Activated B cell treated with CpG ODN at 0.5 μM for 24 hours (primary cell): ENCODE measurements at regions not wholly inside any gene's neighbourhood (a gene's known extent, or its start where the extent isn't known, plus 50 kb on each side); places are given as distances from the start of the nearest gene placed in this dataset.

ENCODE experiments used
- ATAC-seq: fragments of 200-7000 bp; cut with Tn5 transposase; one replicate; pipeline ENCODE4 v1.10.0; 2021; ENCODE audit warnings: low read depth, mild to moderate bottlenecking, moderate library complexity
- CTCF ChIA-PET: fragments of 350-600 bp; sonication (Branson Sonifier 250); formaldehyde crosslinking; loops from one replicate; lab custom pipeline; 2021; ENCODE audit warnings: antibody characterized with exemption; lab: Charles Lee
- POLR2A ChIA-PET: fragments of 350-600 bp; sonication (Branson Sonifier 250); formaldehyde crosslinking; loops from one replicate; lab custom pipeline; 2021; ENCODE audit warnings: antibody characterized with exemption; lab: Charles Lee
- DNase-seq: peaks from one replicate; pipeline ENCODE4 v3.0.0; 2022
- H3K27ac Mint-ChIP-seq: one replicate; pipeline ENCODE4 v1.8.0; 2020; ENCODE audit warnings: mixed read lengths
- H3K27me3 Mint-ChIP-seq: one replicate; pipeline ENCODE4 v1.8.0; 2021; ENCODE audit warnings: mixed read lengths
- H3K36me3 Mint-ChIP-seq: one replicate; pipeline ENCODE4 v1.8.0; 2021; ENCODE audit warnings: low read depth, mixed read lengths
- H3K4me1 Mint-ChIP-seq: one replicate; pipeline ENCODE4 v1.8.0; 2021; ENCODE audit warnings: mixed read lengths
- H3K4me3 Mint-ChIP-seq: one replicate; pipeline ENCODE4 v1.8.0; 2020; ENCODE audit warnings: mild to moderate bottlenecking, mixed read lengths
- H3K9me3 Mint-ChIP-seq: one replicate; pipeline ENCODE4 v1.8.0; 2020; ENCODE audit warnings: mixed read lengths
- CTCF ChIP-seq: fragments of 200-600 bp; IDR thresholded peaks from one replicate; pipeline ENCODE4 v1.8.0; 2022; ENCODE audit warnings: antibody characterized with exemption, mild to moderate bottlenecking
- intact Hi-C: fragments of 100-400 bp; cut with micrococcal nuclease; formaldehyde crosslinking; loops from one replicate; pipeline ENCODE4 v1.15.1; 2024

GRCh38 chr11:10386361-10386760 is 68.7 kb upstream of the AMPD3 start:
- DNase-seq (no peak), ATAC-seq (no peak)
- peaks cover 3% of the 10 kb centered on the region for H3K9me3 Mint-ChIP-seq
- no peak overlapping the region for H3K4me3 Mint-ChIP-seq
- H3K27ac Mint-ChIP-seq = no peak overlapping the region
- no peaks in the 10 kb centered on the region for H3K36me3 Mint-ChIP-seq
- H3K4me1 Mint-ChIP-seq = no peaks in the 10 kb centered on the region
- ChIA-PET CTCF (no interaction called here), POLR2A (no interaction called here)
- TF ChIP-seq CTCF = no peak
- H3K27me3 Mint-ChIP-seq = peaks cover 39% of the 10 kb centered on the region
- intact Hi-C loops = no loop called here

GRCh38 chr11:10386861-10387205 is 68.2 kb upstream of the AMPD3 start:
- Mint-ChIP-seq H3K27ac (no peak overlapping the region), H3K27me3 (peaks cover 36% of the 10 kb centered on the region), H3K9me3 (peaks cover 3% of the 10 kb centered on the region), H3K4me1 (no peaks in the 10 kb centered on the region), H3K4me3 (no peak overlapping the region), H3K36me3 (no peaks in the 10 kb centered on the region)
- ATAC-seq = no peak
- POLR2A ChIA-PET = no interaction called here
- CTCF ChIA-PET = interaction anchor here (1.8 kb wide), 1 partner anchor 19 kb away, joined by 6 read pairs; no protein-coding TSS in a partner anchor
- no peak for TF ChIP-seq CTCF
- intact Hi-C loops = no loop called here
- DNase-seq = no peak

- Mint-ChIP-seq H3K4me3 (no peak overlapping the region), H3K4me1 (no peaks in the 10 kb centered on the region), H3K9me3 (peaks cover 3% of the 10 kb centered on the region), H3K27ac (no peak overlapping the region), H3K36me3 (no peaks in the 10 kb centered on the region), H3K27me3 (peaks cover 36% of the 10 kb centered on the region)
- no peak for TF ChIP-seq CTCF
- ATAC-seq = no peak
- ChIA-PET CTCF (interaction anchor here (0.5 to 1.8 kb wide), 2 partner anchors 19 to 488 kb away, joined by 5 to 6 read pairs; no protein-coding TSS in a partner anchor), POLR2A (no interaction called here)
- intact Hi-C loops = no loop called here
- no peak for DNase-seq
Observed at GRCh38 chr11:10387206-10388083, 67.6 kb upstream of the AMPD3 start.

- ATAC-seq = no peak
- intact Hi-C loops = no loop called here
- ChIA-PET POLR2A (no interaction called here), CTCF (interaction anchor here (0.5 to 1.8 kb wide), 2 partner anchors 18 to 488 kb away, joined by 5 to 6 read pairs; no protein-coding TSS in a partner anchor)
- no peaks in the 10 kb centered on the region for H3K4me1 Mint-ChIP-seq
- no peaks in the 10 kb centered on the region for H3K9me3 Mint-ChIP-seq
- no peak for TF ChIP-seq CTCF
- no peak overlapping the region for H3K4me3 Mint-ChIP-seq
- H3K27ac Mint-ChIP-seq = no peak overlapping the region
- H3K27me3 Mint-ChIP-seq = peaks cover 36% of the 10 kb centered on the region
- DNase-seq = no peak
- no peaks in the 10 kb centered on the region for H3K36me3 Mint-ChIP-seq
Observed at GRCh38 chr11:10388101-10388500, 67.0 kb upstream of the AMPD3 start.

- H3K4me1 Mint-ChIP-seq = no peaks in the 10 kb centered on the region
- no peak overlapping the region for H3K4me3 Mint-ChIP-seq
- no peak for DNase-seq
- CTCF ChIA-PET = interaction anchor here (1.8 kb wide), 1 partner anchor 18 kb away, joined by 6 read pairs; no protein-coding TSS in a partner anchor
- ATAC-seq = no peak
- H3K27me3 Mint-ChIP-seq = peaks cover 36% of the 10 kb centered on the region
- POLR2A ChIA-PET = no interaction called here
- H3K27ac Mint-ChIP-seq = no peak overlapping the region
- no peak for TF ChIP-seq CTCF
- no peaks in the 10 kb centered on the region for H3K9me3 Mint-ChIP-seq
- intact Hi-C loops = no loop called here
- no peaks in the 10 kb centered on the region for H3K36me3 Mint-ChIP-seq
Observed at GRCh38 chr11:10388574-10388973, 66.5 kb upstream of the AMPD3 start.
